ENCODE measurements at regions not wholly inside any gene's neighbourhood (a gene's known extent, or its start where the extent isn't known, plus 50 kb on each side); places are given as distances from the start of the nearest gene placed in this dataset.
"Not testable (repeated sequence)": the region's sequence is repeated elsewhere in the genome, so short reads cannot be mapped to it uniquely, and the experiment has no call there.

- not testable (repeated sequence) for TF ChIP-seq CTCF, POLR2AphosphoS5, EP300 (IDR thresholded peaks at IDR 0.05)
Observed at GRCh38 chr14:59138576-59138975, 49.9 kb upstream of the DAAM1 start.
